ENCODE measurements at regions not wholly inside any gene's neighbourhood (a gene's known extent, or its start where the extent isn't known, plus 50 kb on each side); places are given as distances from the start of the nearest gene placed in this dataset.
"Not testable (repeated sequence)": the region's sequence is repeated elsewhere in the genome, so short reads cannot be mapped to it uniquely, and the experiment has no call there.

DNA sequence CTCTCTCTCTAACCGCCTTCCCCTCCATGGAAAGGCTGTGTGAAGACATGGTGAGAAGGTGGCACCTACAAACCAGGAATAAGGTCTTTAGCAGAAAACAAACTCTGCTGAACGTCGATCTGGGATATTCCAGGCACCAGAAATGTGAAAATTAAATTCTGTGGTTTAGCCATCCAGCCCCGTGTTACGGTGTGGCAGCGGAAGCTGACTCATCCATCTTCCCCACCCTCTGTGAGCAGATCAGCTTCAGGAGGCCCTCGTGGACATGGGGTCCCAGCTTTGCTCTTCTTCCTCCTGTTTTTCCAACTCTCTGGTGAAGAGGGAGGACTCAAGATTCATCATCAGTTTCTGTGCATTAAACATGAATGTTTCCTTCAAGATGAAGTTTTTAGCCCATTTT lies 1164.8 kb downstream of the RPIA start:
- not testable (repeated sequence) for TF ChIP-seq SUZ12 (IDR thresholded peaks at IDR 0.05; ENCODE audit: extremely low read depth, insufficient read depth, insufficient read length); ZNF274 (IDR thresholded peaks at IDR 0.05; ENCODE audit: low read depth, low read length)

Measured in NT2/D1 (cell line).